Sigmoid colon (tissue), 4 donors: ENCODE measurements at regions not wholly inside any gene's neighbourhood (a gene's known extent, or its start where the extent isn't known, plus 50 kb on each side); places are given as distances from the start of the nearest gene placed in this dataset.

Source experiments
- CTCF ChIP-seq, 4 experiments: fragments of 450-650 bp in 3 of 4; fragments of 200-600 bp in 1 of 4; IDR thresholded peaks; one replicate each; pipeline ENCODE4 v1.5.1; 2016 to 2019; ENCODE audit warnings: antibody characterized with exemption in 4 of 4, mild to moderate bottlenecking in 3 of 4, moderate library complexity in 2 of 4
- EP300 ChIP-seq, 4 donors: sonication (generic); formaldehyde crosslinking; IDR thresholded peaks; one replicate each; pipeline ENCODE4 v1.6.1; 2017; ENCODE audit warnings: antibody characterized with exemption in 4 of 4
- POLR2A ChIP-seq, 2 donors: fragments of 450-650 bp; IDR thresholded peaks; one replicate each; pipeline ENCODE4 v1.6.1; 2016; ENCODE audit warnings: antibody characterized with exemption in 2 of 2, mild to moderate bottlenecking in 2 of 2, moderate library complexity in 2 of 2
- POLR2AphosphoS5 ChIP-seq, 4 donors: sonication (generic); formaldehyde crosslinking; IDR thresholded peaks; one replicate each; pipeline ENCODE4 v1.6.1; 2017; ENCODE audit warnings: antibody characterized with exemption in 4 of 4

GRCh38 chr5:24385070-24385469 lies 259.7 kb downstream of the CDH10 start:
- TF ChIP-seq CTCF (IDR thresholded peaks at IDR 0.05): no peak
- no peak for TF ChIP-seq POLR2A (IDR thresholded peaks at IDR 0.05)
- no peak for TF ChIP-seq POLR2AphosphoS5 (IDR thresholded peaks at IDR 0.05)
- no peak for TF ChIP-seq EP300 (IDR thresholded peaks at IDR 0.05)
